A549 (cell line): ENCODE measurements at regions not wholly inside any gene's neighbourhood (a gene's known extent, or its start where the extent isn't known, plus 50 kb on each side); places are given as distances from the start of the nearest gene placed in this dataset.
"Not testable (repeated sequence)": the region's sequence is repeated elsewhere in the genome, so short reads cannot be mapped to it uniquely, and the experiment has no call there.

Source experiments
- ATAC-seq, 2 experiments: fragments of 200-7000 bp in 1 of 2; fragments of >200 bp in 1 of 2; cut with Nextera tagmentation in 1 of 2; cut with Tn5 transposase in 1 of 2; 3 replicates each; pipeline versions ENCODE4 v1.8.0 to v1.9.1; 2018 to 2020; ENCODE audit warnings: mild to moderate bottlenecking in 1 of 2, moderate library complexity in 1 of 2
- CTCF ChIA-PET: fragments of 300-600 bp; sonication (Branson Sonifier 250); formaldehyde crosslinking; extraction: SDS; loops from one replicate; lab custom pipeline; 2021; ENCODE audit warnings: antibody characterized with exemption, inconsistent platforms; lab: Yijun Ruan, JAX
- POLR2A ChIA-PET: fragments of 350-600 bp; formaldehyde crosslinking; extraction: SDS; loops from one replicate; lab custom pipeline; 2021; ENCODE audit warnings: antibody characterized with exemption, inconsistent platforms; lab: Yijun Ruan, JAX
- DNase-seq, 2 experiments: peaks; one replicate each; pipeline versions ENCODE4 v3.0.0 to v3.0.0-alpha.2; 2011 to 2016; ENCODE audit warnings: low read depth in 1 of 2, low spot score in 1 of 2
- FAIRE-seq: peaks from 2 replicates; lab custom pipeline; 2011; peaks lifted over from hg19 to GRCh38; lab: Jason Lieb, UNC
- H3K27ac ChIP-seq, 2 experiments: fragments of >200 bp; sonication (Bioruptor Twin); formaldehyde crosslinking; 3 replicates each; pipeline ENCODE4 v1.5.1; 2016 to 2017
- H3K4me1 ChIP-seq: fragments of >200 bp; sonication (Bioruptor Twin); formaldehyde crosslinking; 3 replicates; pipeline ENCODE4 v1.6.1; 2016
- H3K4me2 ChIP-seq: fragments of >200 bp; sonication (Bioruptor Twin); formaldehyde crosslinking; 3 replicates; pipeline ENCODE4 v1.6.1; 2016
- H3K4me3 ChIP-seq: fragments of >200 bp; sonication (Bioruptor Twin); formaldehyde crosslinking; 3 replicates; pipeline ENCODE4 v1.5.1; 2016
- H3K9me3 ChIP-seq: fragments of >200 bp; sonication (Bioruptor Twin); formaldehyde crosslinking; 3 replicates; pipeline ENCODE4 v1.6.1; 2016
- BHLHE40 ChIP-seq: IDR thresholded peaks from 2 replicates; pipeline ENCODE4 v1.6.1; 2012; ENCODE audit warnings: low read depth, low read length, inconsistent platforms
- CBX2 ChIP-seq: fragments of 200-600 bp; sonication (generic); IDR thresholded peaks from 2 replicates; pipeline ENCODE4 v1.6.1; 2016; ENCODE audit warnings: low read depth, mild to moderate bottlenecking, borderline replicate concordance
- CBX8 ChIP-seq: fragments of 200-600 bp; sonication (generic); IDR thresholded peaks from 2 replicates; pipeline ENCODE4 v1.6.1; 2016
- CHD2 ChIP-seq: fragments of 150-350 bp; IDR thresholded peaks from 2 replicates; pipeline ENCODE4 v1.6.1; 2014; ENCODE audit warnings: low read length; ENCODE audit not compliant: partially characterized antibody
- FOSB ChIP-seq: fragments of 250-450 bp; sonication (Bioruptor Pico); IDR thresholded peaks from 2 replicates; pipeline ENCODE4 v1.5.0; 2020; ENCODE audit warnings: mild to moderate bottlenecking, moderate library complexity
- FOSL2 ChIP-seq, 2 experiments: fragments of 450-650 bp in 1 of 2; fragments of >200 bp in 1 of 2; sonication (Bioruptor Twin) in 1 of 2; formaldehyde crosslinking; IDR thresholded peaks; 2 replicates each; pipeline versions ENCODE4 v1.5.0 to v1.6.1; 2016 to 2020; ENCODE audit warnings: mild to moderate bottlenecking in 1 of 2, moderate library complexity in 1 of 2
- FOXS1 ChIP-seq: fragments of 250-450 bp; sonication (Bioruptor Pico); IDR thresholded peaks from 2 replicates; pipeline ENCODE4 v1.5.0; 2020; ENCODE audit warnings: mild to moderate bottlenecking, moderate library complexity
- KDM5A ChIP-seq: fragments of 200-600 bp; sonication (generic); IDR thresholded peaks from 2 replicates; pipeline ENCODE4 v1.6.1; 2016; ENCODE audit warnings: antibody characterized with exemption, mild to moderate bottlenecking
- MAZ ChIP-seq: fragments of 150-350 bp; IDR thresholded peaks from 2 replicates; pipeline ENCODE4 v1.6.1; 2014; ENCODE audit warnings: antibody characterized with exemption, low read depth, low read length, borderline replicate concordance
- POLR2A ChIP-seq: IDR thresholded peaks from 2 replicates; pipeline ENCODE4 v1.6.1; 2012; ENCODE audit warnings: mild to moderate bottlenecking, low read length
- RAD21 ChIP-seq, 2 experiments: fragments of >200 bp in 1 of 2; sonication (Bioruptor Twin) in 1 of 2; formaldehyde crosslinking in 1 of 2; IDR thresholded peaks in 1 of 2; conservative IDR thresholded peaks in 1 of 2; 2 replicates in 1 of 2; 3 replicates in 1 of 2; pipeline ENCODE4 v1.6.1; 2012 to 2018; ENCODE audit warnings: inconsistent platforms in 1 of 2
- RARB ChIP-seq: fragments of 250-450 bp; sonication (Bioruptor Pico); IDR thresholded peaks from 2 replicates; pipeline ENCODE4 v1.8.0; 2021; ENCODE audit warnings: mild to moderate bottlenecking, moderate library complexity
- RCOR1 ChIP-seq: fragments of 150-350 bp; IDR thresholded peaks from 2 replicates; pipeline ENCODE4 v1.6.1; 2014; ENCODE audit warnings: antibody characterized with exemption, low read length, low read depth
- SMC3 ChIP-seq: fragments of >200 bp; sonication (Bioruptor Twin); formaldehyde crosslinking; IDR thresholded peaks from 3 replicates; pipeline ENCODE4 v1.6.1; 2018; ENCODE audit warnings: inconsistent platforms
- TFCP2L1 ChIP-seq: fragments of 250-450 bp; sonication (Bioruptor Pico); IDR thresholded peaks from 2 replicates; pipeline ENCODE4 v1.5.0; 2021; ENCODE audit warnings: mild to moderate bottlenecking
- TP53 ChIP-seq: fragments of 250-450 bp; sonication (Bioruptor Pico); IDR thresholded peaks from 2 replicates; pipeline ENCODE4 v1.5.0; 2021; ENCODE audit warnings: mild to moderate bottlenecking, moderate library complexity
- ZFP36 ChIP-seq: fragments of 450-650 bp; IDR thresholded peaks from 2 replicates; pipeline ENCODE4 v1.6.1; 2014; ENCODE audit warnings: borderline replicate concordance; ENCODE audit not compliant: partially characterized antibody
- ZNF302 ChIP-seq: fragments of 250-450 bp; sonication (Bioruptor Pico); IDR thresholded peaks from 2 replicates; pipeline ENCODE4 v1.9.0; 2021; ENCODE audit warnings: inconsistent platforms, mild to moderate bottlenecking, moderate library complexity
- WGBS: methylation state at CpG from one replicate; pipeline ENCODE4 v1.1.6; 2017; ENCODE audit errors: missing lambda C conversion rate; 5-methylcytosine and 5-hydroxymethylcytosine counted together
- TF ChIP-seq, protein P1 (sequence below): fragments of >200 bp; sonication (Bioruptor Twin); formaldehyde crosslinking; IDR thresholded peaks from 3 replicates; pipeline ENCODE4 v1.6.1; 2016
- TF ChIP-seq, protein P2 (sequence below): fragments of 150-350 bp; IDR thresholded peaks from 2 replicates; pipeline ENCODE4 v1.6.1; 2014; ENCODE audit warnings: low read depth, mild to moderate bottlenecking, low read length
- TF ChIP-seq, protein P3 (sequence below): IDR thresholded peaks from 2 replicates; pipeline ENCODE4 v1.6.1; 2012
- TF ChIP-seq, protein P4 (sequence below): fragments of >200 bp; sonication (Bioruptor Twin); formaldehyde crosslinking; IDR thresholded peaks from 2 replicates; pipeline ENCODE4 v1.6.1; 2016

DNA sequence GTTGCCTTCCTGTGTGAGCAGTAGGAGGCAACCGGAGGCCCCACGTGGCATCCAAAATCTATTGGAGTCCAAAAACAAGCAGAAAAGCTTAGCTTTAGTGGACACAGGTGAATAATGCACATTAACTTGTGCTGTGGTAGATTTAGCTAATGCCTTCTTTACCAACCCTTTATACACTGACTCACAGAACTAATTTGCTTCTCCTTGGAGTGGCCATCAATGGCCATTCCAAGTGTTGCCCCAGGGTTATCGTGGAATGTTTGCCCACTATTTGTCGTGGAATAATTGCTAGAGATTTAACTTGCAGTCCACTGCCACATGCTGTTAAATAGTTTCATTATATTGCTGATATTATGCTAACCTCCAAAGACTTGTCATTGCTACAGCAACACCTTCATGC, 729.1 kb downstream of the STPG2 start:
- Histone ChIP-seq H3K4me1 (no peaks in the 10 kb centered on the region), H3K9me3 (no peaks in the 10 kb centered on the region), H3K4me3 (no peak overlapping the region), H3K27ac (no peak overlapping the region), H3K4me2 (no peak overlapping the region)
- CTCF ChIA-PET: no interaction called here
- 10% methylated on average over 4 of the region's 4 CpGs for WGBS
- FAIRE-seq (no peak), ATAC-seq (no peak), DNase-seq (no peak)
- TF ChIP-seq FOXS1: no peak
- no peak for TF ChIP-seq ZNF302 (CRISPR knock-in tag)
- TF ChIP-seq CHD2: no peak
- TF ChIP-seq FOSL2 (IDR thresholded peaks at IDR 0.05): no peak
- no peak for TF ChIP-seq FOSL2 (CRISPR knock-in tag; IDR thresholded peaks at IDR 0.05)
- TF ChIP-seq POLR2A: no peak
- no peak for TF ChIP-seq TFCP2L1
- no peak for TF ChIP-seq RARB (CRISPR knock-in tag)
- TF ChIP-seq, protein P1, sequence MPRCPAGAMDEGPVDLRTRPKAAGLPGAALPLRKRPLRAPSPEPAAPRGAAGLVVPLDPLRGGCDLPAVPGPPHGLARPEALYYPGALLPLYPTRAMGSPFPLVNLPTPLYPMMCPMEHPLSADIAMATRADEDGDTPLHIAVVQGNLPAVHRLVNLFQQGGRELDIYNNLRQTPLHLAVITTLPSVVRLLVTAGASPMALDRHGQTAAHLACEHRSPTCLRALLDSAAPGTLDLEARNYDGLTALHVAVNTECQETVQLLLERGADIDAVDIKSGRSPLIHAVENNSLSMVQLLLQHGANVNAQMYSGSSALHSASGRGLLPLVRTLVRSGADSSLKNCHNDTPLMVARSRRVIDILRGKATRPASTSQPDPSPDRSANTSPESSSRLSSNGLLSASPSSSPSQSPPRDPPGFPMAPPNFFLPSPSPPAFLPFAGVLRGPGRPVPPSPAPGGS: no peak
- no peak for TF ChIP-seq MAZ
- TF ChIP-seq ZFP36: no peak
- no peak for TF ChIP-seq BHLHE40
- TF ChIP-seq CBX2: no peak
- TF ChIP-seq FOSB (CRISPR knock-in tag): no peak
- POLR2A ChIA-PET: no interaction called here

DNA sequence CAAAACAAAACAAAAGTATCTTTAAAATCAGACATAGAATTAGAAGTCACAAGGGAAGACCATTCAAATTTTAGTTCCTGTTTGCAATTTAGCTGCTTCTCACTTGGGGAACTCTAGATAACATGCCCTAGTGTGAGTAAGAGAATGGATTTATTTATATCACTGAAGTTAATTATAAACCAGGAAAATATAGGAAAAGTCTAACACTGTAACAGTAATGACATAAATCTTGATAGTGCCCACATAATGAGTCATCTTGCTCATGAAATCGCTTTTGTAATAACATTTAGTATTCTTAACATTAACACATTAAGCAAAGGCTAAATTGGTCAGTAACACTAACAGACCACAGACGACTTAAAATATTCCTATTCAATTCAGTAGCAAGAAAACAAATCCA, 710.7 kb downstream of the STPG2 start:
- no peak for FAIRE-seq
- Histone ChIP-seq H3K4me1 (no peaks in the 10 kb centered on the region), H3K4me2 (no peak overlapping the region), H3K9me3 (no peaks in the 10 kb centered on the region), H3K4me3 (no peak overlapping the region), H3K27ac (no peak overlapping the region)
- CTCF ChIA-PET: no interaction called here
- no peak for ATAC-seq
- 21% methylated on average over 2 of the region's 2 CpGs for WGBS
- TF ChIP-seq TP53: no peak
- TF ChIP-seq, protein P2, sequence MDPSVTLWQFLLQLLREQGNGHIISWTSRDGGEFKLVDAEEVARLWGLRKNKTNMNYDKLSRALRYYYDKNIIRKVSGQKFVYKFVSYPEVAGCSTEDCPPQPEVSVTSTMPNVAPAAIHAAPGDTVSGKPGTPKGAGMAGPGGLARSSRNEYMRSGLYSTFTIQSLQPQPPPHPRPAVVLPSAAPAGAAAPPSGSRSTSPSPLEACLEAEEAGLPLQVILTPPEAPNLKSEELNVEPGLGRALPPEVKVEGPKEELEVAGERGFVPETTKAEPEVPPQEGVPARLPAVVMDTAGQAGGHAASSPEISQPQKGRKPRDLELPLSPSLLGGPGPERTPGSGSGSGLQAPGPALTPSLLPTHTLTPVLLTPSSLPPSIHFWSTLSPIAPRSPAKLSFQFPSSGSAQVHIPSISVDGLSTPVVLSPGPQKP: no peak
- TF ChIP-seq RAD21 (conservative IDR thresholded peaks at IDR 0.05 in 1 of 2, IDR thresholded peaks at IDR 0.05 in 1 of 2): no peak
- TF ChIP-seq KDM5A: no peak
- TF ChIP-seq RCOR1: no peak
- TF ChIP-seq ZFP36: no peak
- no peak for TF ChIP-seq SMC3
- DNase-seq: no peak
- POLR2A ChIA-PET: no interaction called here

DNA sequence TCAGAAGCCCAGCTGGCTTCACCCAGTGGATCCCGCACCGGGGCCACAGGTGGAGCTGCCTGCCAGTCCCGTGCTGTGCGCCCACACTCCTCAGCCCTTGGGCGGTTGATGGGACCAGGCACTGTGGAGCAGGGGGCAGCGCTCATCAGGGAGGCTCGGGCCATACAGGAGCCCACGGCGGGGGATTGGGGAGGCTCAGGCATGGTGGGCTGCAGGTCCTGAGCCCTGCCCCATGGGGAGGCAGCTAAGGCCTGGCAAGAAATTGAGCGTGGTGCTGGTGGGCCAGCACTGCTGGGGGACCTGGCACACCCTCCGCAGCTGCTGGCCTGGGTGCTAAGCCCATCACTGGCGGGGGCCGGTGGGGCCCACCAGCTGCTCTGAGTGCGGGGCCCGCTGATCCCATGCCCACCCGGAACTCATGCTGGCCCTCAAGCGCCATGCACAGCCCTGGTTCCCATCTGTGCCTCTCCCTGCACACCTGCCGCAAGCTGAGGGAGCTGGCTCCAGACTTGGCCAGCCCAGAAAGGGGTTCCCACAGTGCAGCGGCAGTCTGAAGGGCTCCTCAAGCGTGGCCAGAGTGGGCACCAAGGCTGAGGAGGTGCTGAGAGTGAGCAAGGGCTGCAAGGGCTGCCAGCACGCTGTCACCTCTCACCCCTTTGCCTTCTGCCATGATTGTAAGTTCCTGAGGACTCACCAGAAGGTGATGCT, 705.1 kb downstream of the STPG2 start:
- CTCF ChIA-PET, H3K9me3 ChIP-seq, ATAC-seq, H3K27ac ChIP-seq, DNase-seq, H3K4me1 ChIP-seq, H3K4me2 ChIP-seq, H3K4me3 ChIP-seq, POLR2A ChIA-PET, FAIRE-seq: not testable (repeated sequence)
- 30% methylated on average over 3 of the region's 21 CpGs for WGBS

DNA sequence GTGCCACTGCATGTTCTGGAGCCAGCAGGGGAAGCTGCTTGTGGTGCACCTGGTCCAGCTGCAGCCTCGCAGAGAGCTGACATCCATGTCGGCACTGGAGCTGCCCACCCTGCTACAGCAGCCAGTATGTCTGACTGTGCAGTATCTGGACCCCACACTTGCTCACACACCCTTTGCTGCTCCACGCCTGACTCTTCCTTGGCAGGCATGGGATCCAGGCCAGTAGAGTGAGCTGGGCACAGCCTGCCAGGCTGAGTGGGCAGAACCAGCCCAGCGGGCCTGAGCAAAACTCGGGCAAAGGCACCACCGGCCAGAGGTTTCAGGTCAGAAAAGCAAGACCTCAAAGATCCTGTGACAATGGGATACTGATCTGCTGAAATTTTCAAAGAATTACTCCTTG, 690.1 kb downstream of the STPG2 start:
- WGBS: 54% methylated on average over 3 of the region's 6 CpGs
- Histone ChIP-seq H3K27ac (no peak overlapping the region), H3K4me1 (no peaks in the 10 kb centered on the region), H3K4me2 (no peak overlapping the region), H3K9me3 (no peaks in the 10 kb centered on the region), H3K4me3 (no peak overlapping the region)
- no peak for DNase-seq
- no peak for ATAC-seq
- FAIRE-seq: no peak
- POLR2A ChIA-PET: no interaction called here
- CTCF ChIA-PET: no interaction called here
- TF ChIP-seq ZFP36: no peak
- TF ChIP-seq, protein P1: no peak
- no peak for TF ChIP-seq KDM5A
- TF ChIP-seq CBX8: no peak
- no peak for TF ChIP-seq RCOR1
- TF ChIP-seq, protein P3, sequence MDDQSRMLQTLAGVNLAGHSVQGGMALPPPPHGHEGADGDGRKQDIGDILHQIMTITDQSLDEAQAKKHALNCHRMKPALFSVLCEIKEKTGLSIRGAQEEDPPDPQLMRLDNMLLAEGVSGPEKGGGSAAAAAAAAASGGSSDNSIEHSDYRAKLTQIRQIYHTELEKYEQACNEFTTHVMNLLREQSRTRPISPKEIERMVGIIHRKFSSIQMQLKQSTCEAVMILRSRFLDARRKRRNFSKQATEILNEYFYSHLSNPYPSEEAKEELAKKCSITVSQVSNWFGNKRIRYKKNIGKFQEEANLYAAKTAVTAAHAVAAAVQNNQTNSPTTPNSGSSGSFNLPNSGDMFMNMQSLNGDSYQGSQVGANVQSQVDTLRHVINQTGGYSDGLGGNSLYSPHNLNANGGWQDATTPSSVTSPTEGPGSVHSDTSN: no peak
- no peak for TF ChIP-seq POLR2A
- TF ChIP-seq, protein P4, sequence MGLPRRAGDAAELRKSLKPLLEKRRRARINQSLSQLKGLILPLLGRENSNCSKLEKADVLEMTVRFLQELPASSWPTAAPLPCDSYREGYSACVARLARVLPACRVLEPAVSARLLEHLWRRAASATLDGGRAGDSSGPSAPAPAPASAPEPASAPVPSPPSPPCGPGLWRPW: no peak
